Right forelimb (tissue), 1 donor: ENCODE measurements at regions not wholly inside any gene's neighbourhood (a gene's known extent, or its start where the extent isn't known, plus 50 kb on each side); places are given as distances from the start of the nearest gene placed in this dataset.
"Not testable (repeated sequence)": the region's sequence is repeated elsewhere in the genome, so short reads cannot be mapped to it uniquely, and the experiment has no call there.

Experiments used
- DNase-seq: peaks from one replicate; pipeline ENCODE4 v3.0.0-alpha.2; 2018

DNA sequence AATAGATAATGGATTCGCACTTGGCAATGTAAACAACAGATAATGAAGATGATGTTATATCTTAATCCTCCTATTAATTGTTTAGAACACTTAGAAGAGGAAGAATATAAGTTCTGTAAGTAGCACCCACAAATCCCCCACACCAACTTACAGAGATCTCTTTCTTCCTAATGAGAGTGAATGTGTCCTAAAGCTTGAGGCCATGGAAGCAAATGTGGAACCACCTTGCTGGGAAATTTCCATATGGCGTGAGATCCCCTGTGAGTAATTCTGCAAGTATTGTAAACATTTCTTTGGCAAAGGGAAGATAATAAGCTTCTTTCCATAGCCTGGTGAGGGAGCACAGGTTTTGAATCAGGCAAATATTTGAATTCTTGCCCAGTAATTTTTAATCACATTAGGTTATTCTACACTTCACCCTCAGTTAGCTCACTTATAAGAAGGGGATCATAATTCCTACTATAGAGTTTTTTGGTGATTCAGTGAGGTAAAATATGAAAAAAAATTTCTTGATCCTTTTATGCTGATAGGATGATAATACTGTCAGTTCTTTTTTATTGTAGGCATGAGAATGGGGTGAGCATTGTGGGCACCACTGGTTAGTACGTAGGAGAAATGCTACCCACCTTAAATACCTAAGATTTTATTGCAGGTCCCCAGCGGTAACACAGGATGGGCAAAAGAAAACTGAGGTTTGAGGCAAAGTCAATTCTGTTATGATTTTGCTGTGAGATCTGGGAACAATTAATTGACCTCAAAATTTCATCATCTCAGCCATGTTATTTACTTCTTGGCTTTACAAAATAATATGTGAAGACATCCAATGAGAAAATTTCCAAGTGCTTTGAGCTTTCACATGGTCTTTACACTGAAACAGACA lies 574.8 kb downstream of the PSAT1 start:
- DNase-seq = no peak

DNA sequence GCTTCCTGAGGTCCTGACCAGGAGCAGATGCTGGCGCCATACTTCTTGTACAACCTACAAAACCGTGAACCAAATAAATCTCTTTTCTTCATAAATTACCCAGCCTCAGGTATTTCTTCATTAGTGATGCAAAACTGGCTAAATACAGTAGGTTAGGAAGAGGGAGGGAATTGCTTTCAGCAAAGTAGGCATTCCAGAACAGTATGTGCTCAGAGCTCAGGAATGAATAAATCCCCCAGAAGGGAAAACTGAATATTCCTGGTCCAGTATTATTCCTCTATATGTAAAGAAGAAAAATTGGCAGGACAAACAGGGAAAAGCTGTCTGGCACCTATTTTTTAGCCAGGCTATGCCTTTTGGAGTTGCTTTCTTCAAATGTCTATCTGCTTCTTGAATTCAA lies 577.1 kb downstream of the PSAT1 start:
- no peak for DNase-seq

DNA sequence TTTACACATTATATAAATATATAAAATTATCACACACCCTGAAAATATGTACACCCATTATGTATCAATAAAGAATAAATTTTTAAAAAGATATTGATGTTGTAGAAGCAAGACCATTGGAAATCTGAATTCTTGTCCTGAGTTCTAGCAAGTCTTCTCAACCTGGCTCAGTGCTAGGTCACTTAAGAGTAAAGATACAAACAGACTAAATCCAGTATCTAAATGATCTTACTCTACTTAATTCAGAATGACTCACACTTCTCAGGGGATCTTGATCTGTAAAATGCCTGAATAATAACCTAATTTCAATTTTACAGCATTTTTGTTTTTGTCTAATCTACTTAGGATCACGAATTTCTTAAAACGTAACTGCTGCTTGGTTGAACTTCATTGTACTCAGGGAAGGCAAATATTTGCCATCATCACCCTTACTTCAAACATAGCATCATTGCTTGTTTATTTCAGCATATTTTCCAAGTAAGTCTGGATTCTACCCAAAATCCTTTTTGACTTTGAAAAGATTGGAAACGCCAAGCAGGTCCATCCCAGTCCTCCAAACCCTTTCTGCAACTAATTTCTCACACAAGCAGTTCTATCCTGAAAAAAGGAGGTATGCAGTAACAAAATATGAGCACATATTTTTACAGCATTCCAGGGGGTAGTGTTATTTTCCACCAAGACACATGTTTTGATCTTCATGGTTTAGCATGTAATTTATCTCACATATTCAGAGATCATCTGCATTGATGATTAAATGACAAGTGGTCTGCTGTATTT lies 582.6 kb downstream of the PSAT1 start:
- no peak for DNase-seq

DNA sequence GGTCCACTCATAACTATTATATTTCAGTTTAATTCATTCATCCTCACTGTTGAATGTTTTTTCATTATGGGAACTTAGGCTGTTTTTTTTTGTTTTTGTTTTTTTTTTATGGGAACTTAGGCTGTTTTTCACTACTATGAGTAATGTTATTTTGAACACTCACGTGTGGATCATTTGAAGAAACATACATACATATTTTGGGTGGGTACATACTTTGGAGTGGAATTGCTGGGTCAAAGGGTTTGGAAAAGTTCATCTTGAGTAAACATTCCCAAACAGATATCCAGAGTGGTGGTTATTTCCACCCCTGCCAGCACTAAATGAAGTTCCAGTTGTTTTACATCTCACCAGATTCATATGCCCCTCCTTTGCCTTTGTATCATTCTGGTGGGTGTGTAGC lies 584.4 kb downstream of the PSAT1 start:
- no peak for DNase-seq

DNA sequence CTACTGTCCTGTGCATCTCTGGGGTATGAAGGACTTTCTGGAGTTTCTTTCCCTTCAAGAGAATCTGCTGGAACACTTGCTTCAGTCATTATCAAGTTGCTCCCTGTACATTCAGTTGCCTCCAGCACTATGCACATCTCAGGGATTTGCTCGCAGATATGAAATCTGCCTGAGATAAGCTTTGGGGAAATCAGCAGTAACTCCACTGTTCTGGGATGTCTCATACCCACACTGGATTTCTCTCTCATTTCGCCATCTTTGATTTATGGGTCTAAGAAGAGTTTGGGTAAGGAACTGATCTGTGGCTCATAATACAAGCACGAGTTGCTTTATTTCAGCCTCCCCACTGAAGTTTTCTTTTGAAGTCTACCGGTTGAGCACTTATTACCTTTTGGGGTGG lies 585.6 kb downstream of the PSAT1 start:
- no peak for DNase-seq

DNA sequence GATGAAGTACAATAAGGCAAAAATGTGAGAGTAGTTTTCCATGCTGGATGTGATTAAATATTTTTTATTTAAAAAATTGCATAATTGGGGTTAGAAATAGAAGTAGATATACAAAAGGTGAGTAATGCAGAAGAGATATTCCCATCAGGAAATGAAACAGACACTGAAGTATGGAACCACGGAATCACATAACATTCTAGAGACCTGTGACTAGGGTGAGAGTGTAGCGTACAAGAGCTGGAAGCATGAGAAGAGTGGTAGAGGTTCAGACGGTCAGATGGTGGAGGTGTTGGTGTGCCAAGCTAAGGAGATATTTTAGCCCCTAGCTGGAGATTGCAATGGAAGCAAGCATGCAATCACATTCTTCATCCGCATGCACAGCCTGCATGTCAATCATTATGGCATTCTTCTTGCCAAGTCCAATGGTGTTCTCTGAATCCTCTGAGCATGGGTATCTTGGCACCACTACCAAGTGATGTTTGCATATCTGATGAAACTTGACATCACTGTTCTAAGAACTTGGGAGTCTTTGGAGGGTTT lies 587.8 kb downstream of the PSAT1 start:
- DNase-seq = no peak

DNA sequence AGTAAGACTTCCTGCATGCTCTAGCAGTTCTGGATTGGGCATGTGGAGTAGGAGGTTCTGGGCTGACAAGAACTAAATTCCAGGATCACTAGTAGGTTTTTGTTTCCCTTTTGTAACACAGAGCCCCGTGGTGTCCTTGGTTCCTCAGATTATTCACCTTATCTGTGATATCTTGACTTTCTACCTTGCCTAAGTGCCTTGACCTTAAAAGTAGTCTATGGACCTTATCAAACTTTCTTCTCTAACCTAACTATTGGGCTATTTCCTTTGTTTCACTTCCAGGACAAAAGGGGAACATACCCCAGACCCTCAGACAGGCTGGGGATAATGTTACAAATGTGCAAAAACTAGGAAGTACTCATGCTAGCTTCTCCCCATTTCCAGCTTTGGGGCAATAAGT lies 595.3 kb downstream of the PSAT1 start:
- no peak for DNase-seq

DNA sequence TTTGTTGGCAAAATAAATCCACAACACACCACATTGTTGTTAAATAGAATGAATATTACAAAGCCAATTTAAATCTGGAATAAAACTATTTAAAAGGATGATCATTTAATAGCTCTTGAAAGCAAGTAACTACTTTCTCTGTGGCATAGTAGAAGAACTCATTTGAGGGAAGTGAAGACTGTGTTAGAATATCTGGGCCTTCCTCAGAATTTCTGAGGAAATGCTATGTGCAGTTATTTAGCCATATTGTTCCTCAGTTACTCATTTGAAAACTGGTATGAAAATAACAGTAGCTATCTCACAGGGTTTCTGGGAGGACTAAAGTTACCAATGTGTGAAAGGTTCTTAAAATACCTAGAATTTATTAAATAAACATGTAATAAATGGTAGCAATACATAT lies 595.8 kb downstream of the PSAT1 start:
- no peak for DNase-seq

DNA sequence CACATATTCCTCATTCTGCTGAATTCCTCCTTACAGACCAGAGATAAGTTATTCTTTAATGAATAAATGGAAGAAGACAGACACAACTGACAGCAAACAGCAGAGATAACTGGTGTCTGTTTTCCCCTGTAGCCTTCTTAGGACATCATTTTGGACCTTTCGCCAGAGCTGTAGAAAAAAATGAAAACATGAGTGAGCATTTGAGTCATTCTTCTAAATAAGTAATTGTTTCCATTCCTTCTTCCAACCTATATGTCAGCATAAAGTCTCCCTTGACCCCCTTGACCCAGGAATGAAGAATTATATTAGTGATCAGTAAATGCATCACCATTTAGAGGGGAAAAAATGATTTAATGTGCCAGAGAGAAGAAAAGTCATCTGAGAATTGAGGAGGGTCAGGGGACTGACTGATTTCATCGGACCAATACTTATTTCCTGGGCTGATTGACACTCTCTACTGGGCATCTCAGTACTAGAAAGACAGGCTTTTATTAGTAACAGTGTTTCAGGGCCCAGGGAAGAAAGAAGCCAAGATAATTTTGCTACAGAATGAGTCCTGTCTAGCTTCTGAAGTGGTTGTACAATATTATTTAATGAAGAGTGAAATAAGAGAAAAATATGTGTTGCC lies 597.0 kb downstream of the PSAT1 start:
- DNase-seq = no peak

DNA sequence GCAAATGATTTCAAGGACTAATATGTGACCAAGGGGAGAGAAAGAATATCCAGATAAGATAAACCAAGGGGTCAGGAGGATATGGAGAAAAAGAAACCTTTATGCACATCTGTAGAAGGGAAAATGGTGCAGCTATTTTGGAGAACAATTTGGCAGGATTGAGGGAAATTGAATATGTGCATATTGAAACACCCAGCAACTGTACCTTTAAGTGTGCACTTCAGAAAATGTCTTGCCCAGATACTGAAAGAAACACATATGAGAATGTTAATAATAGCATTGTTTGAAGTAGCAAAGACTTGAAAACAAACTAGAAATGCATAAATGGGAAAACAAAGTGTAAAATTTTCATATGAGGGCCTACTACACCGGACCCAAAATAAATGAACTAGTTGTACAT lies 599.6 kb downstream of the PSAT1 start:
- no peak for DNase-seq

DNA sequence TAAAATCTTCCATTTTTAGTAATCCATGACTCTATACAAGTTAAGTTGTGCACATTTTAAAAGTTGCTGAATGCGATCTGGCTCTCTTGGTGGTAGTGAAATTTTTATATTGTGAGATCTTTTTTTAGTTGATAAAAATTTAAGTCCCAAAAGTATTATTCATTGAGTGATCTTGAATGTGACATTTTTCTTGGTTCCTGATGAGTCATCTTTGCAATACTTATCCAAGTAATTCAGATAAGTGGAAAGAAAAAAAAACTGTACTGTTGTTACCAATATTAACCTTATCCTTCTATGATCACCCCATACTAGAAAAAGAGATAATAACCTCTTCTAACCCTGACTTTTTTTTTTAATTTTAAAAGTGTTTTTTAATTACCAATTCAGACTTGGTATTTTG lies 601.3 kb downstream of the PSAT1 start:
- no peak for DNase-seq

DNA sequence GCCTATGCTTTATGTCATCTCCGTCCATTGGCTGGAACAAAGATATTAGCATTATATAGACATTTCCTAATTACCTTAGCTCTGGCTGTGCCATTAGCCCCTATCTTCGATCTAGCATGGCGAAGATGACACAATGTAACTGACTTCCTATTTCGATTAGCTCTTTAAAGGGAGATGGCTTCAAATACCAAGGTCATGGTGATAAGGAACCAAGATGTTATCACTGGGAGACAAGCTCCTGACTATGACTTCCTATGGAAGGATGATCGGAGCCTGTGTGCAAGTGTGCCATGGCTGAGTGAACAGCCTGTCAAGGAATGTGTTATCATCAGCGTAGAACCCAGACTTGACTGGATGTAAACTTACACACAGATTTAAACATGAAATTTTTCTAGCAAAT lies 602.1 kb downstream of the PSAT1 start:
- no peak for DNase-seq

DNA sequence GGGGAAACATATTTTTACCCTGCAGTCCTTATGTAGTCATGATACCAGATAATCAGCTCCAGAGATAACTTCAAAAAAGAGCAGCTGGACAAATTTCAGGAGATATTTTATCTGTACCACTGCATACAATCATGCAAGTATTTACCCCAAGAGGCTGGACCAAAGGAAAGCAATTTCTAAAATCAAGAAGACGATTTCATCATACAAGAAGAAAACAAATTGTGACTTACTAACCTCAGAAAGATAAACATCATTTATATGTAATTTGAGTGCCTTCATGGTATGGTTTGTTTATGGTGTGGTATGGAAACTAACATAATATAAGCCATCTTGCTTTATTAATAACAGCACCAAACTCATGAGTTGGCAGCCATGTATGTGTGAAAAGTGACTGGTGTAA lies 603.6 kb downstream of the PSAT1 start:
- no peak for DNase-seq

DNA sequence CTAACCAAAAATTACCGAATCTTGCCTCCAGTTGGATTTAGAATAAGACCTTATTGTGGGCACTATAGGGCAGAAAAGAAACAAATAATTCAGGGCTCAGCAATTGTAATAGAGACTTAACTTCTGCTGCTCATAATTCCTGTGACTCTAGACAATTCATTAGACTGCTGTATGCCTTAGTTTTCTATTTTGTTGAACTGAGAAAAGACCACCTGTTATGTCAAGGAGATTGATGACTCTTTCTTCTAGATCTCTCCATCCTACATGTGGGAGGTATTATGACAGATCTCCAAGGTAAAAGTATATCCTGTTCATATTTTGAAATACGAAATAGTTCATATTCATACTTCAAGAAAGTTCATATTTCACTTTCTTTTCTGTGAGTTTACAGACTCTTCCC lies 605.1 kb downstream of the PSAT1 start:
- DNase-seq = no peak

DNA sequence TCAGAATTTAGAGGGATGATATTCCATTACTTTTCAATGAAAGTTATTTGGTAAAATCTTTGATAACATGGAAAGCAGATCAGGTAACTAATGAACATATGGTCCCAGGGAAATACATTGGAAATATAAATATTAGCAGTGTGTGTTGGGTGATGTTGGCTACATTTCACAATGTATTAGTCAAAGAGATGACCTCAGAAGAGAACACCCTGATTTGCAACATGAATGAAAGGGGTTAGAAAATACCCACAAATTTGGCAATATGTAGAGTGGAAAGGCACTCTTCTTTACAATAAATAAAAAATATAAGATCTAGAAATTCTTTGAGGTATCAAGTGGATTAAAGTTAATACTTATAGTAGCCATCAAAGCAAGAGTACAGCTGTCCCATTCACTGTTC lies 606.7 kb downstream of the PSAT1 start:
- DNase-seq = no peak

DNA sequence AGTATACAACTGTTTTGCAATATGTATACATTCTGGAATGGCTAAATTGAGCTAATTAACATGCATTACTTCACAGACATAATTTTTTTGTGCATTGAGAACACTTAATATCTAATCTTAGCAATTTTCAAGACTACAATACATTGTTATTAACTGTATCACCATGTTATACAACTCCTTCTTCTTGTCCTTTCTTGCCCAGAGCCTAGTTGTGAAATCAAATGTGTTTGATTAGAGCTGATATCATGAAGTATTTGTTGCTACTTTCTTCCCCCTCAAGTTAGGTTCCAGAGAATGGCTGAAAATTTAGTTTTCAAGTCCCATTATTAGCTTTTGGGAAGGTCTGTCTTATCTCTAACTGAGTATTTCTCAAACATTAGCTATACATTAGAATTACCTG lies 607.8 kb downstream of the PSAT1 start:
- DNase-seq = no peak

DNA sequence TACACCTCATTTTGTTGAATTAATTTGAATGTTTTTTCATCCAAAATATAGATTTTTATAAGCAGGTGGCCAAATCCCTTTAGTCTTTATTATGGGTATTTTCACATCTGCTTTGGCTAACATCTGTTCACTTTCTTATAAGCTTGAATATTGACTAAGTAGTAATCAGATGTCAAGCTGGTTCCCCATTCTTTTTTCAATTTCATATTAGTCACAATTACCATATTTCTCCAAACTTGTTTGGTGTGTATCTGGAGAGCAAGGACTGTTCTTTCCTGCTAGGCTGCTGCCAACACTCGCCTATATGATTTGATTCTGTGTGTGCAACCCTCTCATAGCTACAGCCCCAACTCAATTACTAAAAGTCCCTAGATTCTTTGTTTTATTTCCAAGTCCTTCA lies 608.5 kb downstream of the PSAT1 start:
- no peak for DNase-seq

DNA sequence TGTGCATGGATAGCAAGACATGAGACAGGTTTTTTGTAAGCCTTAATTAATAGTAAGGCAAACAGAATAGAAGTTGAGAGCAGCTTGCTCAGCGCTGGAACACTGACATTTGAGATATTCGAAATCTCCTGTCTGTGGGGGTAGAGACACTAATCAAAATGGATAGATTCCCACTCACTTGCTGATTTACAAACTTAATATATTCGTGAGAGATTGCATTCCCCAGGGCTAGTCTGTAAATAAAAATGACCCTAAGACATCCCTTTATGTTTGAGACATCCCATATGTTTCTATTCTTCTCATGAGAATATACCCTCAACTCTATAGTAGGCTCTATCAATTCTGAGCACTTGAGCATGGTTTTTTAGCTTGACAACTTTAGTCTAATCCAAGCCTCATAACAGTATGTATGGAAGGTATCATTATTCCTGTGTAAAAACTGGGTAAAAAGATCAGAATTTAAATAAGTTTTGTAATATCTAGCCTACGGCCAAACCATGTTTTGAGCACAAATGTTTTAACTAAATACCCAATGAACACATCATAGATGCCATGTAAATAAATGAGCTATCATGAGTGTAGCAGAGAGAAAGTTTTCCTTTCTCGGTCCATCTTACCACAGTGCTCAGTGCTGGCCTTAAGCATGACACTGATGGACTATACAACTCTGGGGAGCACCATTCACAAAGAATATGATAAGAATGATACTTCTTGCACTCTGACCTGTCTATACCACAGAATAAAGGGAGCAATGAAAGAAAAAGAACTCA lies 609.2 kb downstream of the PSAT1 start:
- no peak for DNase-seq

DNA sequence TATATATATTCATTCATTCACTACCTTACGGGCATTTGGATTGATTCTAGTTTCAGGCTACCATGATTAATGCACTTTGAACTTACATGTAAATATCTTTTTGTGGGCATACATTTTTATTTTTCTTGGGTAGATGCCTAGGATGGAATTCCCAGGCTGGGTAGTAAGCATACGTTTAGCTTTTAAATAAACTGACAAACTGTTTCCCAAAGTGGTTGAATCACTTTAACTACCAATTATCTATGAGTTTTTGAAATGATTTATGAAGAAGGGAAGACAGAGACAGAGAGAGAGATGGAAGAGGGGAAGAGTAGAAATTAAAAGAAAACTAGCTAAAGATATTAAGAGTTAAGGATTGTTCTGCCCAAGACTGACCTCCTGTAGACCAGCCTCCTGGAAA lies 612.6 kb downstream of the PSAT1 start:
- DNase-seq = no peak

DNA sequence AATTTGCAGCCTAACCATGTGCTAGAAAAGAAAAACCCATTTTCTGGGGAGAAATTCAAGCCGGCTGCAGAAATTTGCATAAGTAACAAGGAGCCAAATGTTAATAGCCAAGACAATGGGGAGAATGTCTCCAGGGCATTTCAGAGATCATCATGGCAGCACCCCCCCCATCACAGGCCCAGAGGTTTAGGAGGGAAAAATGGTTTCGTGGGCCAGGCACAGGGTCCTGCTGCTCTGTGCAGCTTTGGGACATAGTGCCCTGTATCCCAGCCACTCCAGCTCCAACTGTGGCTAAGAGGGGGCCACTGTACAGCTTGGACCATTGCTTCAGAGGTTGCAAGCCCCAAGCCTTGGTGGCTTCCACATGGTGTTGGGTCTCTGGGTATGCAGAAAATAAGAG lies 620.0 kb downstream of the PSAT1 start:
- not testable (repeated sequence) for DNase-seq

DNA sequence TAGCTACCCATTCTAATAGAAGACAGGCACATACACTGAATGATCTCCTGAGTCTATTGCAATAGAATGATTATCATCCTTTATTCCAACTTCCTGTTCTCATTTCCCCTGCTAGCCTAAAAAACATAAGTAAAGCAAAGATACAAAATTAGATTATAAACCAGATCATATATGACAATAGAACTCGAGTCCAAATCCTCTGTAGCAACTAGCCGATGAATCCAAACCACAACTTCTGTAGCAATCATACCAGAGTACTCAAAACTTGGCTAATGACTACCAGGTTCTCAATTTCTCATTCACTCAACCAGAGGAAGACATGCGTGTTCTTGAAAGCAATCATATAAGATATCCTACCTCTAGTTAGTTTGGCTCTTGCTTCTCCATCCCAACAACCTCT lies 622.1 kb downstream of the PSAT1 start:
- DNase-seq = no peak

DNA sequence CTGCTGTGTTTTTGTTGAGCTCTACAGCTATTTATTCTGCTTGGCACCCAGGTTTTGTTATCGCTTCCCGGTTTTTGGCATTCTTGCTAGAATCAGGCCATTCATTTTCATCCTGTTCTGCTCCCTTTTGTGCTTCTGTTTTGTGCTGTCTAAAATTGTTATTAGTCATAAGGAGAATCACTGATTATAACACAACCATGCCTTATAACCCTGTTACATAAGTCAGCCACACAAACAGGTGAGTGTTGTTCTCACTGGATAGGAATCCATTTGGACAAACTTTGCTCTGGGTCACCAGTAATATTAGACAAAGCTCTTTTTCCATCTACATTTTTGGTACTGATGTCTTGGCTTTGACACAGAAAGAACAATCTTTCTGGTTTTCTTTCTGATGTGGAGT lies 622.8 kb downstream of the PSAT1 start:
- DNase-seq = no peak

DNA sequence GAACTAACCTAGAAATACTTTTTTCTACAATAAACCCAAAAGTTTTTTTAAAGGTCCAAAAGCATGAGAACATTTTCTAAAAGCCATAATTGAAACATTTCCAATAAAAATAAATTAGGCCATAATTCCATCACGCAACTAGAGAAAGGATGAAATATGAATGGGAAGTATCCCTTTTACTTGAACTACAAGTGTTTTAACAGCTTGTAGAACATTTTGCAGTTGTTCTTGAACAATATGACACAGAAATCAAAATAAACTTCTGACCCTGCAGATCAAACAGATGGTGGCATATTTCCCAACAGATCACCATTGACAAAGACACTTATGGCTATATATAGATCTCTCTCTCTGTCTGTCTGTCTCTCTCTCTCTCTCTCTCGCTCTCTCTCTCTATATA lies 624.4 kb downstream of the PSAT1 start:
- no peak for DNase-seq
